ENCODE measurements at regions not wholly inside any gene's neighbourhood (a gene's known extent, or its start where the extent isn't known, plus 50 kb on each side); places are given as distances from the start of the nearest gene placed in this dataset.

DNA sequence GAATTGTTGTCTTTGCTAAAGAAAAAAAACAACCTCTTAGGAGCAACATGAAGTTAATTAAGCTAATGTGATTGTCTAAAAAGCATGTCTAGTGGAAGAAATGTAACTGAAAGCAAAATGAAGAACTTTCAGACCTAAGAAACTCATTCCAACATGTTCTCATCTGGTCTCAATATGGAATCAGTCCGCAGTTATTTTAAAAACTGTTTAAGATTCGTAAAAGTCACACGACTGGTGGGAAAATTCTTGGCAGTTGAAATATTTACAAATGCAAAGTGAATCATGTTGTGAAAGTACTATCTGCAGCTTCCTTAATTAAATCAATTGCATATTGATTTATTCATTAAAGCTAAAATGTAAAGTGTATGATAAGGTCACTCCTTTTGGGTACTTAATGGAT is 117.8 kb upstream of the DIAPH2 start:
- no peak overlapping the region for H3K4me3 ChIP-seq (ENCODE audit: low read depth in 1 of 2, low read length in 2 of 2)
- H2AFZ ChIP-seq (ENCODE audit: low read depth, low read length): no peak overlapping the region
- no peak overlapping the region for H3K9ac ChIP-seq (ENCODE audit: low read depth, low read length)
- TF ChIP-seq, protein P1, sequence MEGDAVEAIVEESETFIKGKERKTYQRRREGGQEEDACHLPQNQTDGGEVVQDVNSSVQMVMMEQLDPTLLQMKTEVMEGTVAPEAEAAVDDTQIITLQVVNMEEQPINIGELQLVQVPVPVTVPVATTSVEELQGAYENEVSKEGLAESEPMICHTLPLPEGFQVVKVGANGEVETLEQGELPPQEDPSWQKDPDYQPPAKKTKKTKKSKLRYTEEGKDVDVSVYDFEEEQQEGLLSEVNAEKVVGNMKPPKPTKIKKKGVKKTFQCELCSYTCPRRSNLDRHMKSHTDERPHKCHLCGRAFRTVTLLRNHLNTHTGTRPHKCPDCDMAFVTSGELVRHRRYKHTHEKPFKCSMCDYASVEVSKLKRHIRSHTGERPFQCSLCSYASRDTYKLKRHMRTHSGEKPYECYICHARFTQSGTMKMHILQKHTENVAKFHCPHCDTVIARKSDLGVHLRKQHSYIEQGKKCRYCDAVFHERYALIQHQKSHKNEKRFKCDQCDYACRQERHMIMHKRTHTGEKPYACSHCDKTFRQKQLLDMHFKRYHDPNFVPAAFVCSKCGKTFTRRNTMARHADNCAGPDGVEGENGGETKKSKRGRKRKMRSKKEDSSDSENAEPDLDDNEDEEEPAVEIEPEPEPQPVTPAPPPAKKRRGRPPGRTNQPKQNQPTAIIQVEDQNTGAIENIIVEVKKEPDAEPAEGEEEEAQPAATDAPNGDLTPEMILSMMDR (IDR thresholded peaks at IDR 0.05; ENCODE audit: borderline replicate concordance, extremely low read depth, low read length, poor library complexity, severe bottlenecking): no peak
- TF ChIP-seq EZH2 (IDR thresholded peaks at IDR 0.05; ENCODE audit: borderline replicate concordance, low read depth, low read length, severe bottlenecking): no peak
- H3K36me3 ChIP-seq (ENCODE audit: insufficient read depth, low read length): no peaks in the 10 kb centered on the region
- DNase-seq (no peak), ATAC-seq (ENCODE audit: insufficient read depth, low read depth) (no peak)
- no peaks in the 10 kb centered on the region for H3K4me1 ChIP-seq (ENCODE audit: insufficient read depth, low read length)
- no peaks in the 10 kb centered on the region for H3K9me3 ChIP-seq (ENCODE audit: insufficient read depth, low read length, severe bottlenecking)
- H4K20me1 ChIP-seq (ENCODE audit: insufficient read depth, low read length): no peaks in the 10 kb centered on the region
- no peak overlapping the region for H3K4me2 ChIP-seq (ENCODE audit: insufficient read depth, low read length)
- H3K79me2 ChIP-seq (ENCODE audit: insufficient read depth, low read length): no peaks in the 10 kb centered on the region
- H3K27ac ChIP-seq (ENCODE audit: low read length): no peak overlapping the region
- H3K27me3 ChIP-seq (ENCODE audit: insufficient read depth, low read length, poor library complexity): no peaks in the 10 kb centered on the region

DNA sequence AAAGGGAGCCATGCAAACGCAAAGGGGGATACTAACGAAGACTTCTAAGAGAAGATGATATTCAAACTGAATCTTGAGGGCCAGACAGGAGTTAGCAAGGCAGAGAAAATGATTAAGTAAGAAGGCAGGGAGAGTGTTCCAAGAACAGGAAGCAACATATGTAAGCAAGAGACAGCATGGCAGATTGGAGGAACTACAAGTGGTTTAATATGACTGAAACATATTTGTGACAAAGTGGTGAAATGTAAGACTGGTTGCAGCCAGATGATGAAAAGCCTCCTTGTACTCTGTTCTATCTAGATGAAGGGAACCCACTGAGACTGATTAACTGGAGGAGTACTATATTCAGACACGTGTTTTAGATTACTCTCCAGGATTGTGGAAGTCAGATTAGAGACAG is 116.6 kb upstream of the DIAPH2 start:
- DNase-seq (no peak), ATAC-seq (ENCODE audit: insufficient read depth, low read depth) (no peak)
- Histone ChIP-seq H3K4me2 (ENCODE audit: insufficient read depth, low read length) (no peak overlapping the region), H3K79me2 (ENCODE audit: insufficient read depth, low read length) (no peaks in the 10 kb centered on the region), H3K27me3 (ENCODE audit: insufficient read depth, low read length, poor library complexity) (no peaks in the 10 kb centered on the region), H3K4me3 (ENCODE audit: low read depth in 1 of 2, low read length in 2 of 2) (no peak overlapping the region), H3K9me3 (ENCODE audit: insufficient read depth, low read length, severe bottlenecking) (no peaks in the 10 kb centered on the region), H3K27ac (ENCODE audit: low read length) (no peak overlapping the region), H2AFZ (ENCODE audit: low read depth, low read length) (no peak overlapping the region), H3K9ac (ENCODE audit: low read depth, low read length) (no peak overlapping the region), H3K4me1 (ENCODE audit: insufficient read depth, low read length) (no peaks in the 10 kb centered on the region), H3K36me3 (ENCODE audit: insufficient read depth, low read length) (no peaks in the 10 kb centered on the region), H4K20me1 (ENCODE audit: insufficient read depth, low read length) (no peaks in the 10 kb centered on the region)
- TF ChIP-seq, protein P1 (IDR thresholded peaks at IDR 0.05; ENCODE audit: borderline replicate concordance, extremely low read depth, low read length, poor library complexity, severe bottlenecking): no peak
- no peak for TF ChIP-seq EZH2 (IDR thresholded peaks at IDR 0.05; ENCODE audit: borderline replicate concordance, low read depth, low read length, severe bottlenecking)

GRCh38 chrX:96569034-96569433 is 115.6 kb upstream of the DIAPH2 start:
- no peak overlapping the region for H3K9ac ChIP-seq (ENCODE audit: low read depth, low read length)
- no peak for ATAC-seq (ENCODE audit: insufficient read depth, low read depth)
- H4K20me1 ChIP-seq (ENCODE audit: insufficient read depth, low read length): no peaks in the 10 kb centered on the region
- no peak for DNase-seq
- no peak overlapping the region for H3K4me3 ChIP-seq (ENCODE audit: low read depth in 1 of 2, low read length in 2 of 2)
- no peak overlapping the region for H3K27ac ChIP-seq (ENCODE audit: low read length)
- H3K79me2 ChIP-seq (ENCODE audit: insufficient read depth, low read length): no peaks in the 10 kb centered on the region
- no peaks in the 10 kb centered on the region for H3K36me3 ChIP-seq (ENCODE audit: insufficient read depth, low read length)
- no peak overlapping the region for H2AFZ ChIP-seq (ENCODE audit: low read depth, low read length)
- TF ChIP-seq EZH2 (IDR thresholded peaks at IDR 0.05; ENCODE audit: borderline replicate concordance, low read depth, low read length, severe bottlenecking): no peak
- TF ChIP-seq, protein P1 (IDR thresholded peaks at IDR 0.05; ENCODE audit: borderline replicate concordance, extremely low read depth, low read length, poor library complexity, severe bottlenecking): no peak
- H3K9me3 ChIP-seq (ENCODE audit: insufficient read depth, low read length, severe bottlenecking): no peaks in the 10 kb centered on the region
- no peak overlapping the region for H3K4me2 ChIP-seq (ENCODE audit: insufficient read depth, low read length)
- H3K4me1 ChIP-seq (ENCODE audit: insufficient read depth, low read length): no peaks in the 10 kb centered on the region
- no peaks in the 10 kb centered on the region for H3K27me3 ChIP-seq (ENCODE audit: insufficient read depth, low read length, poor library complexity)

DNA sequence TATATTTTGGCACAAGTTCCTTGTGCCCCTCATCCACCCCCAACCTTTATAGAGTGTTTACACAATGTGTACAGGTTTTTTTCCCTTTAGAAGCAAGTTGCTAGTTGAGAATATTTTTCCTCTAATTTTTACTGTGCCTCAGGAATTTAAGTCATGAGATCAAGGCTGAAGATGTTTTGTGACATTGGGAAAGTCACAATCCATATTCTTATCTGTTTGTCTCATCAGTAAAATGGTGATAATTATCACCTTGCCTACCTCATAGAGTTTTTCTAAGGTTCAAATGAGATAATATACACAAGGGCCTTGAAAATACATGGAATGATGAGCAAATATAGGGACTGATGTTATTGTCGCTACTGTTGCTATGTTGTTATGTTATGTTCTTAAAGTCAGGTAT is 109.6 kb upstream of the DIAPH2 start:
- H3K4me2 ChIP-seq (ENCODE audit: insufficient read depth, low read length): no peak overlapping the region
- H3K27ac ChIP-seq (ENCODE audit: low read length): no peak overlapping the region
- ATAC-seq (ENCODE audit: insufficient read depth, low read depth): no peak
- TF ChIP-seq, protein P1 (IDR thresholded peaks at IDR 0.05; ENCODE audit: borderline replicate concordance, extremely low read depth, low read length, poor library complexity, severe bottlenecking): no peak
- TF ChIP-seq EZH2 (IDR thresholded peaks at IDR 0.05; ENCODE audit: borderline replicate concordance, low read depth, low read length, severe bottlenecking): no peak
- no peaks in the 10 kb centered on the region for H4K20me1 ChIP-seq (ENCODE audit: insufficient read depth, low read length)
- H3K9me3 ChIP-seq (ENCODE audit: insufficient read depth, low read length, severe bottlenecking): no peaks in the 10 kb centered on the region
- H3K9ac ChIP-seq (ENCODE audit: low read depth, low read length): no peak overlapping the region
- no peaks in the 10 kb centered on the region for H3K27me3 ChIP-seq (ENCODE audit: insufficient read depth, low read length, poor library complexity)
- no peaks in the 10 kb centered on the region for H3K4me1 ChIP-seq (ENCODE audit: insufficient read depth, low read length)
- no peaks in the 10 kb centered on the region for H3K79me2 ChIP-seq (ENCODE audit: insufficient read depth, low read length)
- no peak overlapping the region for H3K4me3 ChIP-seq (ENCODE audit: low read depth in 1 of 2, low read length in 2 of 2)
- H3K36me3 ChIP-seq (ENCODE audit: insufficient read depth, low read length): no peaks in the 10 kb centered on the region
- H2AFZ ChIP-seq (ENCODE audit: low read depth, low read length): no peak overlapping the region
- DNase-seq: no peak
